Left lung (tissue), 4 donors: ENCODE measurements at regions not wholly inside any gene's neighbourhood (a gene's known extent, or its start where the extent isn't known, plus 50 kb on each side); places are given as distances from the start of the nearest gene placed in this dataset.

Experiments used
- ATAC-seq: fragments of 200-7000 bp; cut with Tn5 transposase; one replicate; pipeline ENCODE4 v1.9.1; 2020; ENCODE audit warnings: moderate library complexity
- DNase-seq, 4 donors: peaks; one replicate each; pipeline ENCODE4 v3.0.0-alpha.2; 2013 to 2020
- H3K27ac ChIP-seq, 2 donors: fragments of 200-600 bp; sonication (generic) in 1 of 2; one replicate each; pipeline versions ENCODE4 v1.5.0 to v1.8.0; 2020 to 2021
- H3K27me3 ChIP-seq, 2 donors: fragments of 200-600 bp; sonication (generic) in 1 of 2; one replicate each; pipeline versions ENCODE4 v1.5.0 to v1.8.0; 2020 to 2021
- H3K36me3 ChIP-seq, 2 donors: fragments of 200-600 bp; sonication (generic) in 1 of 2; one replicate each; pipeline versions ENCODE4 v1.5.0 to v1.8.0; 2020 to 2021
- H3K4me1 ChIP-seq, 2 donors: fragments of 200-600 bp; one replicate each; pipeline ENCODE4 v1.8.0; 2021
- H3K4me3 ChIP-seq, 2 donors: fragments of 200-600 bp; sonication (generic) in 1 of 2; one replicate each; pipeline versions ENCODE4 v1.5.0 to v1.8.0; 2020 to 2021; ENCODE audit warnings: mild to moderate bottlenecking in 1 of 2
- H3K9me3 ChIP-seq, 2 donors: fragments of 200-600 bp; sonication (generic) in 1 of 2; one replicate each; pipeline versions ENCODE4 v1.5.0 to v1.8.0; 2020 to 2021
- CTCF ChIP-seq, 2 donors: fragments of 200-600 bp; sonication (generic) in 1 of 2; IDR thresholded peaks; one replicate each; pipeline versions ENCODE4 v1.5.0 to v1.8.0; 2021; ENCODE audit warnings: antibody characterized with exemption in 2 of 2
- intact Hi-C, 2 donors: fragments of 100-400 bp; cut with DNase I; formaldehyde crosslinking; loops; one replicate each; pipeline versions ENCODE4 v1.11.2 to v1.14.2; 2022
- donor health status: DM: no; HTN: yes; CAD: no.
- donor health status: DM: no; HTN: no; CAD: no.

GRCh38 chr5:105882956-105883481 lies 1787.7 kb downstream of the EFNA5 start:
- no peak for TF ChIP-seq CTCF (IDR thresholded peaks at IDR 0.05)
- intact Hi-C loops, result no loop called here
- ATAC-seq (no peak), DNase-seq (no peak)
- H3K27me3 ChIP-seq, result no peaks in the 10 kb centered on the region
- H3K4me1 ChIP-seq, result no peaks in the 10 kb centered on the region
- no peak overlapping the region for H3K27ac ChIP-seq
- no peaks in the 10 kb centered on the region for H3K36me3 ChIP-seq
- no peak overlapping the region for H3K4me3 ChIP-seq
- H3K9me3 ChIP-seq, result no peaks in the 10 kb centered on the region

GRCh38 chr5:105878402-105878801 lies 1792.3 kb downstream of the EFNA5 start:
- no peaks in the 10 kb centered on the region for H3K27me3 ChIP-seq
- no peaks in the 10 kb centered on the region for H3K36me3 ChIP-seq
- no peak for DNase-seq
- no peak for TF ChIP-seq CTCF (IDR thresholded peaks at IDR 0.05)
- H3K9me3 ChIP-seq, result no peaks in the 10 kb centered on the region
- ATAC-seq, result no peak
- H3K4me3 ChIP-seq, result no peak overlapping the region
- H3K4me1 ChIP-seq, result no peaks in the 10 kb centered on the region
- no peak overlapping the region for H3K27ac ChIP-seq
- intact Hi-C loops, result no loop called here

- DNase-seq (no peak), ATAC-seq (no peak)
- no peaks in the 10 kb centered on the region for H3K9me3 ChIP-seq
- TF ChIP-seq CTCF (IDR thresholded peaks at IDR 0.05), result no peak
- no peaks in the 10 kb centered on the region for H3K4me1 ChIP-seq
- intact Hi-C loops, result no loop called here
- H3K36me3 ChIP-seq, result no peaks in the 10 kb centered on the region
- no peak overlapping the region for H3K27ac ChIP-seq
- no peak overlapping the region for H3K4me3 ChIP-seq
- H3K27me3 ChIP-seq, result no peaks in the 10 kb centered on the region
Measured at GRCh38 chr5:105877592-105877991, 1793.1 kb downstream of the EFNA5 start.

GRCh38 chr5:105874316-105874715 lies 1796.4 kb downstream of the EFNA5 start:
- no peak for DNase-seq
- H3K27me3 ChIP-seq, result no peaks in the 10 kb centered on the region
- no peaks in the 10 kb centered on the region for H3K9me3 ChIP-seq
- no peak for ATAC-seq
- TF ChIP-seq CTCF (IDR thresholded peaks at IDR 0.05), result no peak
- intact Hi-C loops, result no loop called here
- no peak overlapping the region for H3K27ac ChIP-seq
- no peaks in the 10 kb centered on the region for H3K4me1 ChIP-seq
- no peak overlapping the region for H3K4me3 ChIP-seq
- no peaks in the 10 kb centered on the region for H3K36me3 ChIP-seq

GRCh38 chr5:105872569-105873270 lies 1798.0 kb downstream of the EFNA5 start:
- ATAC-seq (no peak), DNase-seq (no peak)
- Histone ChIP-seq H3K9me3 (peaks cover 0 to 5% of the 10 kb centered on the region in 2 donors), H3K27ac (no peak overlapping the region), H3K4me1 (no peaks in the 10 kb centered on the region), H3K27me3 (no peaks in the 10 kb centered on the region), H3K4me3 (no peak overlapping the region), H3K36me3 (no peaks in the 10 kb centered on the region)
- TF ChIP-seq CTCF (IDR thresholded peaks at IDR 0.05), result no peak
- intact Hi-C loops, result no loop called here
